ENCODE measurements at regions not wholly inside any gene's neighbourhood (a gene's known extent, or its start where the extent isn't known, plus 50 kb on each side); places are given as distances from the start of the nearest gene placed in this dataset.

DNA sequence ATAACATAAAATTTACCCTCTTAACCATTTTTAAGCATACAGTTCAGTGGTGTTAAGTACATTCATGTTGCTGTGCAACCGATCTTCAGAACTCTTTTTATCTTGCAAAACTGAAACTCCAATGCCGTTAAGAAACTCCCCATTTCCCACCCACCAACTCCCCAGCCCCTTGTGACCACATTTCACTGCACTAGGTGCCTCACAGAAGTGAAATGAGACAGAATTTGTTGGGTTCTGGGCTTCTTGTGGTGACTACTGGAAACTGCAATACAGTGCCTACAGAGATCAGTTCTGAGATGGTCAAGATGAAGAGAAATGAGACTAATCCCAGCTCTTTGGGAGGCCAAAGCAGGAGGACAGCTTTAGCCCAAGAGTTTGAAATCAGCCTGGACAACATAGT lies 202.1 kb upstream of the SLC30A5 start:
- TF ChIP-seq, protein P1, sequence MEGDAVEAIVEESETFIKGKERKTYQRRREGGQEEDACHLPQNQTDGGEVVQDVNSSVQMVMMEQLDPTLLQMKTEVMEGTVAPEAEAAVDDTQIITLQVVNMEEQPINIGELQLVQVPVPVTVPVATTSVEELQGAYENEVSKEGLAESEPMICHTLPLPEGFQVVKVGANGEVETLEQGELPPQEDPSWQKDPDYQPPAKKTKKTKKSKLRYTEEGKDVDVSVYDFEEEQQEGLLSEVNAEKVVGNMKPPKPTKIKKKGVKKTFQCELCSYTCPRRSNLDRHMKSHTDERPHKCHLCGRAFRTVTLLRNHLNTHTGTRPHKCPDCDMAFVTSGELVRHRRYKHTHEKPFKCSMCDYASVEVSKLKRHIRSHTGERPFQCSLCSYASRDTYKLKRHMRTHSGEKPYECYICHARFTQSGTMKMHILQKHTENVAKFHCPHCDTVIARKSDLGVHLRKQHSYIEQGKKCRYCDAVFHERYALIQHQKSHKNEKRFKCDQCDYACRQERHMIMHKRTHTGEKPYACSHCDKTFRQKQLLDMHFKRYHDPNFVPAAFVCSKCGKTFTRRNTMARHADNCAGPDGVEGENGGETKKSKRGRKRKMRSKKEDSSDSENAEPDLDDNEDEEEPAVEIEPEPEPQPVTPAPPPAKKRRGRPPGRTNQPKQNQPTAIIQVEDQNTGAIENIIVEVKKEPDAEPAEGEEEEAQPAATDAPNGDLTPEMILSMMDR (IDR thresholded peaks at IDR 0.05; ENCODE audit: low read depth, low read length), result no peak
- no peak overlapping the region for H3K4me3 ChIP-seq (ENCODE audit: low read depth, low read length)

DNA sequence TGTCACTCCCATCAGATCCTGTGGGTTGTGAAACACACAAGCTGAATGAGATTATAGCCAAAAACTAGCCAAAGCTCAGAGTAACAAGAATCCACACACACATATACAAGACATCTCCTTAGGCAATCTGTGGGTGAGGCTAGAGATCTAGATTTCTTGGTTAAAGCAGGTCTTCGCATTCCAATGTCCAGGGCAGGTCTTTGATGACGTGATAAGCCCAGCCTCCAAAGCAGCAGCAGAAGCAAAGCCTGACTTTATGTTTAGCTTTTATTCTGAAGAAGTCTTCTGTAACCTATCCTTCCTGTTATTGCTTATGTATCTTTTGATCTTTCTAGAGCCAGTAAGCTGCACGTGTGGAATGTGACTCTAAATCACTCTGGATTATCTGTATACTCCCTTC lies 199.1 kb upstream of the SLC30A5 start:
- TF ChIP-seq, protein P1 (IDR thresholded peaks at IDR 0.05; ENCODE audit: low read depth, low read length), result no peak

DNA sequence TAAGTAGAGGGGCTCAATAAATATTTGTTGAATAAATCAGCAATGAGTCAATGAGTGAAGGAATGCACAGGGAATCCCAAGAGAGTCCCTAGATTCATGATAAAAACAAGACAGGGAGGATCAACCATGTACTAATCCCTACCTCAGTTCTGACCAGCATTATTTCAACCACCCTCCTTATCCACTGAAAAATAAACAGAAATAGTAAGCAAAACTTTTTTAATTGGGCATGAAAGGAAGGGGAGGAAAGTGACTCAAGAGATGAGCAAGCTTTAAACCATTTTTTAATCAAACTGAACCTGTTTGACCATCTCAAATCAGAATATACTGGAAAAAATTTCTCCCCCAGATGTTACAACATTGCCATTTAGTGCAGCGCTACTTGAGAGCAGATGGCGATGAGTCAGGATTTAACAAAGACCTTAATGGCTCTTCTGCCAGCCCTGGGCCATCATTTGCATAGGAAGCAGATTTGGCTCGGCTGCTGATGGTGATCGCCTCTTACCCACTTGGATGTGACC lies 194.8 kb upstream of the SLC30A5 start:
- TF ChIP-seq, protein P1 (IDR thresholded peaks at IDR 0.05; ENCODE audit: low read depth, low read length), result no peak
- H3K4me3 ChIP-seq (ENCODE audit: low read depth, low read length), result no peak overlapping the region

More for the DNA sequence above, 199.1 kb upstream of the SLC30A5 start:
- H3K4me3 ChIP-seq (ENCODE audit: low read depth, low read length), result no peak overlapping the region

DNA sequence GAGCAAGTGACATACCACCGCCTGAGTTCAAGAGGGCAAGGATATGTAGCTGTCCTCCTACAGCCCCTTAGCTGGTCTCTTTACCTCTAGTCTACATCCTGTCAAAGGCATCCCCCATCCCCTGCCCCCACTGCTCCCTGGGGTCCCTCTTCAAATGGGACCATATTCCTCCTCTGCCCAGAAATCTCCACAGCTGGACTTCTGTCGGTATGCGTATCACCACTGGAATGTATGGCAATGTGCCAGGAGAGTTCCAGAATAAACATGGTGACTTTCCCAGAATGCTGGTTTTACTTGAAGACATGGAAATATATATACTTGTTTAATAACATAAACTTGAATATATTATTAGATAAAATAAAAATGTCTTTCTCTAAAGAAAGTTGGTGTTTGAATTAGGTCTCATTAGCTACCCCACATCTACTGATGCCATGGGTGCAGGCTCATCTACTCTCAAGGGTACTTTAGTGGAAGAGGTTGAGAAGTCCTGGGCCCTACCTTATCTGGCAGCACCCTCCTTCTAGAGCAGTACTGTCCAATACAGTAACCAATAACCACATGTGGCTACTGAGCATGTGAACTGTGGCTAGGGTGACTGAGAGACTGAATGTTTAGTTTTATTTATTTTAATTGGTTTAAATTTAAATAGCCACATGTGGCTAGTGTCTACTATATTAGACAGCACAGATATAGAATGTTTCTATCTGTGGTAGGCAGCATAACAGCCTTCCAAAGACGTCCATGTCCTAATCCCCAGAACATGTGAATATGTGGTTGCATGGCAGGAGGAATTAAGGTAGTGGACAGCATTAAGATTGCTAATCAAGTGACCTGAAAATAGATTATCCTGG lies 181.7 kb upstream of the SLC30A5 start:
- TF ChIP-seq, protein P1 (IDR thresholded peaks at IDR 0.05; ENCODE audit: low read depth, low read length), result no peak
- no peak overlapping the region for H3K4me3 ChIP-seq (ENCODE audit: low read depth, low read length)

DNA sequence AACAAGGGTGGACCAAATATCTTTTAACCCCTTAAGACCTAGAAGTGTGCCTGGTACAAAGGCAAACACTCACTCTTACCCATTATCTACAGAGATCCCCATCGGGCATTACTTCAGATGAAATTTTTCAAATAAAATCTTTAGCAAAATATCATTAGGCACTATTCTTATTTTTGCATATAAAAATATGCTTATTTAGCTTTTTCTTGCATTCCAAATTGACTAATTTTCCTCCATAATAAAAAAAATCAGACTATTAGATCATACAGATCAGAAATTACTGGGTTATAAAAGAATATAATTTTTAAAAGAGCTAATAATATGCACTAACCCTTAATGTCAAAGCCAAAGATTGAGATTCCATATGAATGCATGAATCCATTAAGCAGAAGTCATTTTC lies 178.7 kb upstream of the SLC30A5 start:
- TF ChIP-seq, protein P1 (IDR thresholded peaks at IDR 0.05; ENCODE audit: low read depth, low read length), result no peak
- H3K4me3 ChIP-seq (ENCODE audit: low read depth, low read length), result no peak overlapping the region

DNA sequence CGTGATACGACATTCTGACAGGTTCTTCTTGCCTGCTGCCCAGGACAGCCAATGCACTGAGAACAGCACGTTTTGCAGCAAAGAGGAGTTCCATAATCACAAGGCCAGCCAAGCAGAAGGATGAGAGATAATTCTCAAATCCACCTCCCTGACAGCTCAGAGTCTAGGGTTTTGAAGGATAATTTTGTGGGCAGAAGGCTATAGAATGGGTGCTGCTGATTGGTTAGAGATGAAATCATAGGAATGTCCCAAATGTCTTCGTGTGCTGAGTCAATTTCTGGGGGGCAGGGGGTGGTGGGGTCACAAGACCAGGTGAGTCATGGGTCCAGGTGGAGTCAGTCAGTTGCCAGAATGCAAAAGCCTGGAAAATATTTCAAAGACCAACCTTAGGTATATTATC lies 175.5 kb upstream of the SLC30A5 start:
- no peak overlapping the region for H3K4me3 ChIP-seq (ENCODE audit: low read depth, low read length)
- TF ChIP-seq, protein P1 (IDR thresholded peaks at IDR 0.05; ENCODE audit: low read depth, low read length), result no peak

DNA sequence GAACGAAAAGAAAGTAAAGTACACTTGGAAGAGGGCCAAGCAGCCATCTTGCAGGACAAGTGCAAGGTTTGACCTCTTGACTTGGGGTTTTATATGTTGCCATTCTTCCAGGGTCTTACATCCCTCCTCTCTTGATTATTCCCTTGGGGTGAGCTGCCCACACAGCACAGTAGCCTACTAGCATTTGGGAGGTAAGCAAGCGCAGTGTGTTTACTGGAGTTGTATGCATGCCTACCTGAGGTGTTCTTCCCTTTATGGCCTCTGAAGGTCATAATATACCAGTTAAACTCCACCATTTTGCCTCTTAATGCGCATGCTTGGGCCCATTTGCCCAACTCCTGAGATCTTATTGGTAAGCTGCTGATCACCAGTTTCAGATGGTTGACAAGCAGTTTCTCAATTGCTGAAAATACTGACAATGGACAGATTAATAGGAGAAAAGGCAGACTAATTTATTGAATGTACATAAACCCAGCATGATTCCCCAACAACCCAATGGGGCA lies 173.8 kb upstream of the SLC30A5 start:
- H3K4me3 ChIP-seq (ENCODE audit: low read depth, low read length), result no peak overlapping the region
- TF ChIP-seq, protein P1 (IDR thresholded peaks at IDR 0.05; ENCODE audit: low read depth, low read length), result no peak
